ENCODE measurements at regions not wholly inside any gene's neighbourhood (a gene's known extent, or its start where the extent isn't known, plus 50 kb on each side); places are given as distances from the start of the nearest gene placed in this dataset.

- TF ChIP-seq, protein P1, sequence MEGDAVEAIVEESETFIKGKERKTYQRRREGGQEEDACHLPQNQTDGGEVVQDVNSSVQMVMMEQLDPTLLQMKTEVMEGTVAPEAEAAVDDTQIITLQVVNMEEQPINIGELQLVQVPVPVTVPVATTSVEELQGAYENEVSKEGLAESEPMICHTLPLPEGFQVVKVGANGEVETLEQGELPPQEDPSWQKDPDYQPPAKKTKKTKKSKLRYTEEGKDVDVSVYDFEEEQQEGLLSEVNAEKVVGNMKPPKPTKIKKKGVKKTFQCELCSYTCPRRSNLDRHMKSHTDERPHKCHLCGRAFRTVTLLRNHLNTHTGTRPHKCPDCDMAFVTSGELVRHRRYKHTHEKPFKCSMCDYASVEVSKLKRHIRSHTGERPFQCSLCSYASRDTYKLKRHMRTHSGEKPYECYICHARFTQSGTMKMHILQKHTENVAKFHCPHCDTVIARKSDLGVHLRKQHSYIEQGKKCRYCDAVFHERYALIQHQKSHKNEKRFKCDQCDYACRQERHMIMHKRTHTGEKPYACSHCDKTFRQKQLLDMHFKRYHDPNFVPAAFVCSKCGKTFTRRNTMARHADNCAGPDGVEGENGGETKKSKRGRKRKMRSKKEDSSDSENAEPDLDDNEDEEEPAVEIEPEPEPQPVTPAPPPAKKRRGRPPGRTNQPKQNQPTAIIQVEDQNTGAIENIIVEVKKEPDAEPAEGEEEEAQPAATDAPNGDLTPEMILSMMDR (IDR thresholded peaks at IDR 0.05; ENCODE audit: insufficient read depth, missing control alignments) = no peak
- FAIRE-seq = no peak
- DNase-seq (ENCODE audit: insufficient read length, low spot score) = no peak
Observed at GRCh38 chr5:173557123-173557903, 59.1 kb downstream of the BOD1 start.

DNA sequence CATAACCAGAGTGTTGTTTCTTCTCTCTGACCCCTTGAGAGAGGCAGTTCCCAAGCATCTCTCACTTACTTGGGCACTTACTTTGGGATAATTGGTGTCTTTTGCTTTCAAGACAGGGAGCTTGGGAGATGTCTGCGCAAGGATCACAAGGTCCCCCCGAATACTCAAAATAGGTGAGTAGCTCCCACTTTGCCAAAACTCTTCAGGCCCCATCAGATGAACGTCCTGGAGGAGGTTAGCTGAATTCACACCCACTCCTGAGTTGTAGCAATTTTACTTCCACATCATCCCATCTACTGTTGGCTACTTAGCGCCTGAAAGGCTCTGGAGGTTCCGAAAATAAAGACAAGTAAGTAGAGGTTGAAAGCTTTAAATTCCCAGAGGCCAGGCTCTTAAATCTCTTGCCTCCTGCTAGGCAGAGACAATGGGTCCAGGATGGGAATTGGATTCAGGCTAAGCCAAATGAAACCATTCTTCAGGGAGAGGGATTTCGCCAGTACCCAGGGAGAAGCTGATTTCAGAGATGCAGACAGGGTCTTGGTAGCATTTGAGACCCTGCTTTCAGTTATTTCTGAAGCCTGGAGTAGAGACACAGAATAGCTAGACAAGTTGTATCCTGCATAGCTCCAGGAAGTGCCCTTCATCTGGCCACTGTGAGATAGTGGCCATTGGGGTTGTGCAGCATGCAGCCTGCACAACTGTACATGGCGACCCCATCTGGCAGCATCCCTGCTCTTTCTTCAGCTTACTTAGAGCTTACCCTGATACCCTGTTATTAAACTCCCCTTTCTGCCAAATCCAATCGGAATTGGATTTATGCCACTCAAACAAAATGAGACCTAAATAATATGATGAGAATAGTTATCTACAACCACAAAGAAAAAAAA lies 60.1 kb downstream of the BOD1 start:
- FAIRE-seq = no peak

DNA sequence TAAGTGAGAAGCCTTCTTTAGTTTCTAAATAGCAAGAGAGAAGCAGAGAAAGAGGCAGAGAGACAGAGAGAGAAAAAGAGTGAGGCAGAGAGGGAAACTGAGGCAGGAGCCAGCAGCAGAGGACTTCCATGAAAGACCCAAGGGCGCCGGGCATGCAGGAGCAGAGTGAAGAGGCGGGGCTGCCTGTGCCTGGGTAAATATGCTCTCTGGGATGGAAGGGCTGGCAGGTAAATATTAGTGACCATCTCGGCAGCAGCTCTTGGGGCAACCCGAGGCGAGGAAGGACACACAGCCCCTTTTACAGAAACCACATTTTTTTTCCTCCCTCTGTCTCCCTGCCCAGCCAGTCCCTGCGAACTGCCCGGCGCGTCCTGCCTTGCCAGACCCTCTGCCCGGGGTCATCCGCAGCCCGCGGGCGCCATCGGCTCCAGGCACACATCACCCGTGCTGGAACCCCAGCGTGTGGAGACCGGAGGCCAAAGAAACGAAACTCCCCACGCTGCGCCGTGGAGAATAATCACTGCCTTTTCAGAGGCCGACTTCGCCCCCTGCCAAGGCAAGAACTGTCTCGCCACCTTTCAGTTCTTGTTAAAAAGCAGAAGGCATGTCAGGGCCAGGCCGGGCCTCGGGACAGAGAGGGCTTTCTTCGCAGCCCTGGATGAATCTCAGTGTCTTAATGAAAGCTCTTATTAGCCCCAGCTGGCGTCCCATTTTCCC lies 61.3 kb downstream of the BOD1 start:
- TF ChIP-seq, protein P1 (IDR thresholded peaks at IDR 0.05; ENCODE audit: insufficient read depth, missing control alignments) = no peak
- DNase-seq (ENCODE audit: insufficient read length, low spot score) (no peak), FAIRE-seq (no peak)

More for the DNA sequence above, 60.1 kb downstream of the BOD1 start:
- no peak for DNase-seq (ENCODE audit: insufficient read length, low spot score)
- TF ChIP-seq, protein P1 (IDR thresholded peaks at IDR 0.05; ENCODE audit: insufficient read depth, missing control alignments) = no peak

DNA sequence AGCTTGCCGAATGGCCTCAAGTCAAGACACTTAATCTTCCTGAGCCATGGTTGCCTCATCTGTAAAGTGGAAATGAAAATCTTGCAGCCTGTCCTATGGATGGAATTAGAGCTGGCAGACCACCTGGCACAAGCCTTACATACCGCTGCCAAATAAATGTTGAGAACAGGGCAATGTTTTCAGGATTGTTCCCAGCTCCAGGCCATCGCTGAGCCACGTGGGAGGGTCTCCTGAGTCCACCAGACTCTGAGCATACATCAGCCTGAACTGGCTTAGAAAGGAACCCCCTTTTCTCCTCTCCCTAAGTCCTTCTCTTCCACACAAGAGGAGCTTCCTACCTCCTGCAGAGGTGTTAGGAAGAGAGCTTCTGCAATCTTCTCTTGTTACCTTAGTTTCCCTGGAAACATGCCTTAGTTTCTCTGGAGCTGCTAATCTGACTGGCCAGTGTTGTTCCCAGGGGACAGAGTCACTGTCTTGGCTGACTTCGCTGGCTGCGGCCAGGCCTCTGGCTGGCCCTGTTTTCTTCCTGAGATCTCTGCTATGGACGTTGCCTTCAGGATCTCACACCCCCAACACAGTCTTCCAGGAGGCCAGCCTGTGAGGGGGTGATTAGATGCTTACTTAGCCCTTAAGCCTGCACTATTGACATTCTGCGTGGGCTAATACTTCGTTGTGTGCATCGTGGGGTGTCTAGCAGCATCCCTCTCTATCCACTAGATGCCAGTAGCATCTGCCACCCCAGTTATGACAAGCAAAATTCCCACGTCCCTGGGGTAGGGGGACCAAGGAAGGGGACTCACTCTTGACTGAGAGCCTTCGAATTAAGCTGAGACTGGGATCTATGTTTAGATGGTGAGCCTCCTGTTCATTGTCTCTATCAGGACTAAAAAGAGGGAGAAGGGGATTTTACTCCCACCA lies 62.2 kb downstream of the BOD1 start:
- TF ChIP-seq, protein P1 (IDR thresholded peaks at IDR 0.05; ENCODE audit: insufficient read depth, missing control alignments) = no peak
- DNase-seq (ENCODE audit: insufficient read length, low spot score) = no peak
- no peak for FAIRE-seq

DNA sequence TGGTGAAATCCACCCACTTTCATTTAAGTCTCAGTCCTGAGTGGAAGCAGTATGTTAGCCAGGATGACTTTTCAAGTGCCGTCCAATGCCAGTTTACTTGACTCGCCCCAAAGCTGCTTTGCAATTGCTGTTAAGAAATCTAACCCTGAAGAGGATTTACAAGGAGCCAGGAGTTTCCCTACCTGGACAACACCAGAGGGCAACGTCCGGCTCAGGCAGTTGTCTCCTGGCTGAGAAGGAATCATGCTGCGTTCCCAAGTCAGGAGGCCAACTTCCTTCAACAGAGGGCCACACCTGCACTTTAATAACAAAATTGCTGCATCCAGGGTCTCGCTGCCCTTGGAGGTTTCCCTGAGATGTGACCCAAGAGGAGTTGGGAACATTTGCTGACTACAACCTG lies 65.8 kb downstream of the BOD1 start:
- FAIRE-seq (no peak), DNase-seq (ENCODE audit: insufficient read length, low spot score) (no peak)
- TF ChIP-seq, protein P1 (IDR thresholded peaks at IDR 0.05; ENCODE audit: insufficient read depth, missing control alignments) = no peak

GRCh38 chr5:173549644-173550043 lies 66.8 kb downstream of the BOD1 start:
- TF ChIP-seq, protein P1 (IDR thresholded peaks at IDR 0.05; ENCODE audit: insufficient read depth, missing control alignments) = no peak
- DNase-seq (ENCODE audit: insufficient read length, low spot score) (no peak), FAIRE-seq (no peak)

All from D721Med (cell line).